ENCODE measurements at regions not wholly inside any gene's neighbourhood (a gene's known extent, or its start where the extent isn't known, plus 50 kb on each side); places are given as distances from the start of the nearest gene placed in this dataset.

DNA sequence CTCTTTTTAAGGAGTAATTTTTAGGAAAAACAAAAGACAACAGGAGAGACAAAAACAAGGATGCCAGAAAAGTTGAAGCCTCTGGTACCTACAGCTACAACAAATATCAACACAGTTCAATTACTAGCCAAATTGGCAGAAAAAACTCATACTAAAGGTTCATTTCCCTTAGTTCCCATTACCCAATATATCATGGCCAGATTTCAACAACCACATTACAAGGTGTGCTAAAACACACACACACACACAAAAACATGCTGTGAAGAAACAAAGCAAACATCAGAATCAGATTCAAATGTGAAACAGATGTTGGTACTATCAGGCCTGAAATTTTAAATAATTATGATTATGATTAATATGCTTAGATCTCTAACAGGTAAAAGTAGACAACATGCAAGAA lies 272.7 kb upstream of the CLEC14A start:
- H3K4me3 ChIP-seq (ENCODE audit: low read depth, low read length, poor library complexity, severe bottlenecking): no peak overlapping the region
- ChIA-PET POLR2A (no interaction called here), CTCF (ENCODE audit: unreplicated experiment) (no interaction called here)
- H3K9me3 ChIP-seq (ENCODE audit: low read length): no peaks in the 10 kb centered on the region
- H4K20me1 ChIP-seq (ENCODE audit: insufficient read depth, low read length): no peaks in the 10 kb centered on the region
- H3K4me1 ChIP-seq (ENCODE audit: insufficient read depth, low read length, poor library complexity, severe bottlenecking): no peaks in the 10 kb centered on the region
- no peaks in the 10 kb centered on the region for H3K79me2 ChIP-seq (ENCODE audit: insufficient read depth, low read depth, low read length)
- no TSS peak for BruUV-seq (replicated peaks)
- H3K36me3 ChIP-seq (ENCODE audit: insufficient read depth, low read length): no peaks in the 10 kb centered on the region
- H2AFZ ChIP-seq (ENCODE audit: low read length): no peak overlapping the region
- intact Hi-C loops (cut with micrococcal nuclease; ENCODE audit: unreplicated experiment): no loop called here
- TF ChIP-seq EZH2phosphoT487 (IDR thresholded peaks at IDR 0.05; ENCODE audit: borderline replicate concordance, low read depth, low read length): no peak
- TF ChIP-seq, protein P1, sequence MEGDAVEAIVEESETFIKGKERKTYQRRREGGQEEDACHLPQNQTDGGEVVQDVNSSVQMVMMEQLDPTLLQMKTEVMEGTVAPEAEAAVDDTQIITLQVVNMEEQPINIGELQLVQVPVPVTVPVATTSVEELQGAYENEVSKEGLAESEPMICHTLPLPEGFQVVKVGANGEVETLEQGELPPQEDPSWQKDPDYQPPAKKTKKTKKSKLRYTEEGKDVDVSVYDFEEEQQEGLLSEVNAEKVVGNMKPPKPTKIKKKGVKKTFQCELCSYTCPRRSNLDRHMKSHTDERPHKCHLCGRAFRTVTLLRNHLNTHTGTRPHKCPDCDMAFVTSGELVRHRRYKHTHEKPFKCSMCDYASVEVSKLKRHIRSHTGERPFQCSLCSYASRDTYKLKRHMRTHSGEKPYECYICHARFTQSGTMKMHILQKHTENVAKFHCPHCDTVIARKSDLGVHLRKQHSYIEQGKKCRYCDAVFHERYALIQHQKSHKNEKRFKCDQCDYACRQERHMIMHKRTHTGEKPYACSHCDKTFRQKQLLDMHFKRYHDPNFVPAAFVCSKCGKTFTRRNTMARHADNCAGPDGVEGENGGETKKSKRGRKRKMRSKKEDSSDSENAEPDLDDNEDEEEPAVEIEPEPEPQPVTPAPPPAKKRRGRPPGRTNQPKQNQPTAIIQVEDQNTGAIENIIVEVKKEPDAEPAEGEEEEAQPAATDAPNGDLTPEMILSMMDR (conservative IDR thresholded peaks at IDR 0.05; ENCODE audit: low read length): no peak
- H3K9me2 ChIP-seq (ENCODE audit: insufficient read depth, low read length): no peaks in the 10 kb centered on the region
- no peak for DNase-seq (ENCODE audit: low spot score)
- H3K27ac ChIP-seq (ENCODE audit: low read depth, low read length, poor library complexity, severe bottlenecking): no peak overlapping the region
- no peak overlapping the region for H3K4me2 ChIP-seq (ENCODE audit: low read length)

DNA sequence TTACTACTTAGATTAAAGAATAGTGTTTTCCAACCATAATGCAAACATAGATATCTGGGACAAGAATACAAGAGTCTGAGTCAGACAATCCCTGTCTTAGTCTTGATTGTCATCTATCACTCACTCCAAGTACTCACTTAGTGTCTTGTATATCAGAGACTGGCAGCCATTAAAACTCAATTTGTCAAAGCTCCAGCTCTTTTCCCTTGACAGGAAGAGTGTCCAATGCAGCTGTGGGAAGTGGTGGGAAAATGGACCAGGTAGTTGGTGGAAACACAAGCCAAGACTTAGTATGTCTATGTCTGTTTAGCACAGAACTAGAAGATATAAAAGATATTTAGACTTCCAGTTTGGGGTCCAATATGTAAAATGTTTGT lies 271.6 kb upstream of the CLEC14A start:
- ChIA-PET POLR2A (interaction anchor here (0.9 kb wide), 1 partner anchor 143 kb away, joined by 3 read pairs; no protein-coding TSS in a partner anchor), CTCF (ENCODE audit: unreplicated experiment) (no interaction called here)
- no peak overlapping the region for H3K4me2 ChIP-seq (ENCODE audit: low read length)
- H3K27ac ChIP-seq (ENCODE audit: low read depth, low read length, poor library complexity, severe bottlenecking): no peak overlapping the region
- no peaks in the 10 kb centered on the region for H3K9me2 ChIP-seq (ENCODE audit: insufficient read depth, low read length)
- no TSS peak for BruUV-seq (replicated peaks)
- H3K4me1 ChIP-seq (ENCODE audit: insufficient read depth, low read length, poor library complexity, severe bottlenecking): no peaks in the 10 kb centered on the region
- no peak for TF ChIP-seq EZH2phosphoT487 (IDR thresholded peaks at IDR 0.05; ENCODE audit: borderline replicate concordance, low read depth, low read length)
- TF ChIP-seq, protein P1 (conservative IDR thresholded peaks at IDR 0.05; ENCODE audit: low read length): no peak
- H3K9me3 ChIP-seq (ENCODE audit: low read length): no peaks in the 10 kb centered on the region
- no peaks in the 10 kb centered on the region for H3K36me3 ChIP-seq (ENCODE audit: insufficient read depth, low read length)
- H2AFZ ChIP-seq (ENCODE audit: low read length): no peak overlapping the region
- no peaks in the 10 kb centered on the region for H4K20me1 ChIP-seq (ENCODE audit: insufficient read depth, low read length)
- H3K4me3 ChIP-seq (ENCODE audit: low read depth, low read length, poor library complexity, severe bottlenecking): no peak overlapping the region
- H3K79me2 ChIP-seq (ENCODE audit: insufficient read depth, low read depth, low read length): no peaks in the 10 kb centered on the region
- intact Hi-C loops (cut with micrococcal nuclease; ENCODE audit: unreplicated experiment): no loop called here
- DNase-seq (ENCODE audit: low spot score): no peak

DNA sequence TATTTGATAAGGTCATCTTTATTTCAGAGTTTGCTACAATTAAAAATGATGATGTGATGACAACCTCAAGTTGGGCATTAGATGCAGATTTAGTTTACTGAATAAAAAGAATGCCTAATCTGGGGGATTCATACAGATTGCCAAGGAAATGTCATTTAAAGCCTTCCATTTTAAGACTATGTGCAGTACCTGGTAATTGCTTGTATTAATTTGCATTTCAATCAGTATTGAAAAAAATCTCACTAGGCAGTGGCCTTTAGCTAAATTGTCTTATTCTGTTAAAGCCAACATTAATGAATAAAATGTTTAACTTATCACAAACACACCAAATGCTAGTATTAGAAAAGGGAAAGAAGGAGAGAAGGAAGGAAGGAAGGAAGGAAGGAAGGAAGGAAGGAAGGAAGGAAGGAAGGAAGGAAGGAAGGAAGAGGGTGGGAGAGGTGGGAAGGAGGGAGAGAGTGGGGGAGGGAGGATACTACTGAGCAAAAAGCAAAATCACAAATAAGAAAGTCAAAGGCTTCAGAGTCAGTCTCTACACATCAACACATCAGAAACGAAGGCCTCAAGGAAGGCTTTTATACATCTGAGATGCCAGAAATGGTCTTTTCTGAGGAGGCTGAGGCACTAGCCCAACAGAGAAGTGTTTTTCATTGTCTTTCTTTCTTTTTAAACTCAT lies 271.1 kb upstream of the CLEC14A start:
- H3K4me2 ChIP-seq (ENCODE audit: low read length): no peak overlapping the region
- no TSS peak for BruUV-seq (replicated peaks)
- H4K20me1 ChIP-seq (ENCODE audit: insufficient read depth, low read length): no peaks in the 10 kb centered on the region
- POLR2A ChIA-PET: interaction anchor here (0.9 kb wide), 1 partner anchor 143 kb away, joined by 3 read pairs; no protein-coding TSS in a partner anchor
- CTCF ChIA-PET (ENCODE audit: unreplicated experiment): no interaction called here
- H2AFZ ChIP-seq (ENCODE audit: low read length): no peak overlapping the region
- H3K79me2 ChIP-seq (ENCODE audit: insufficient read depth, low read depth, low read length): no peaks in the 10 kb centered on the region
- intact Hi-C loops (cut with micrococcal nuclease; ENCODE audit: unreplicated experiment): no loop called here
- DNase-seq (ENCODE audit: low spot score): no peak
- H3K36me3 ChIP-seq (ENCODE audit: insufficient read depth, low read length): no peaks in the 10 kb centered on the region
- no peaks in the 10 kb centered on the region for H3K4me1 ChIP-seq (ENCODE audit: insufficient read depth, low read length, poor library complexity, severe bottlenecking)
- no peak overlapping the region for H3K27ac ChIP-seq (ENCODE audit: low read depth, low read length, poor library complexity, severe bottlenecking)
- TF ChIP-seq EZH2phosphoT487 (IDR thresholded peaks at IDR 0.05; ENCODE audit: borderline replicate concordance, low read depth, low read length): no peak
- TF ChIP-seq, protein P1 (conservative IDR thresholded peaks at IDR 0.05; ENCODE audit: low read length): no peak
- no peaks in the 10 kb centered on the region for H3K9me3 ChIP-seq (ENCODE audit: low read length)
- no peaks in the 10 kb centered on the region for H3K9me2 ChIP-seq (ENCODE audit: insufficient read depth, low read length)
- H3K4me3 ChIP-seq (ENCODE audit: low read depth, low read length, poor library complexity, severe bottlenecking): no peak overlapping the region

Measured in OCI-LY7 (cell line).